HK-2 (cell line): ENCODE measurements at regions not wholly inside any gene's neighbourhood (a gene's known extent, or its start where the extent isn't known, plus 50 kb on each side); places are given as distances from the start of the nearest gene placed in this dataset.
"Not testable (repeated sequence)": the region's sequence is repeated elsewhere in the genome, so short reads cannot be mapped to it uniquely, and the experiment has no call there.

Experiments used
- DNase-seq: peaks from one replicate; pipeline ENCODE4 v3.0.0-alpha.2; 2018; ENCODE audit not compliant: unreplicated experiment

DNA sequence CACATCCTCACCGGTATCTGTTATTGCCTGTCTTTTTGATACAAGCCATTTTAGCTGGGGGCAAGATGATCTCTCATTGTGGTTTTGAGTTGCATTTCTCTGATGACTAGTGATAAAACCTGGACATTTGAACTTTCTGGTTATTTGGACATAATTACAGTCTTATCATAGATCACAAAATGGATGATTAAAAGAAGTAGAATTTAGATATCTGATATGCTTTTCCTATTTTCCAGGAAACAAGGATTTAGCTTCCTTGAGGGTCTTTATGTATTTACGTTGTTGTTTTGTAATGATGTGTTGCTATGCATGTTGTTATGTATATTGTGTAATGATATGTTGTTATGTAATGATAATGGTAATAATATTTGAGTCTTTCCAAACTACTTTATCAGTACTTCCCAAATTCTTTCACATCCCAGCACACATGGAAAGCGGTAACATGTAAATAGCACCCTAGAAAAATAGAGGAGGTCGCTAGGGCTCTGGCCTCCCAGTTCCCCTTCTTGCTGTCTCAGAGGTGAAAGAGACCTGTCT is 53.8 kb downstream of the GJD2 start:
- DNase-seq = no peak

DNA sequence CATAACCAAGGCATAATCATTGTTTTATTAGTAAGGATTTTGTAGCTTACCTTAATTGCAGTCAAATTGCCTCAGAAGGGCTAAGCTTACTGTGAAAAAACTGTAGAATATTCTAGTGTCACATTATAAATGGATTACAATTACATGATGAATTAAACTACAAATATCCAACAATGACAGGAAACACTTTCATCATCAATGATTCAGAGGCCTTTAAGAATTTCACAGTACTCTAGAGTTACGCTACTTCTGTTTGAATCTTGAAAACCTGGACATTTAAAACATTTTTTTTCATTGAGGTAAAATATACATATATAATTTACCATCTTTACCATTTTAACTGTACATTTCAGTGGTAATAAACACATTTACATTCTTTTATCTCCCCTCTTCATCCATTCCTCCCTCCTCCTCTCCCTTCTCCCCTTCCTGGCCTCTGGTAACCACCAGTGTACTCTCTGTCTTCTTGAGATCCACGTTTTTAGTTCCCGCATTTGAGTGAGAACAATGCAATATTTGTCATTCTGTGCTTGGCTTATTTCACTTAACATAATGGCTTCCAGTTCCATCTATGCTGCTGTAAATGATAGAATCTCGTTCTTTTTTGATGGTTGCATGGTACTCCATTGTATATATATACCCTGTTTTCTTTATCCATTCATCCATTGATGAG is 54.7 kb downstream of the GJD2 start:
- no peak for DNase-seq

DNA sequence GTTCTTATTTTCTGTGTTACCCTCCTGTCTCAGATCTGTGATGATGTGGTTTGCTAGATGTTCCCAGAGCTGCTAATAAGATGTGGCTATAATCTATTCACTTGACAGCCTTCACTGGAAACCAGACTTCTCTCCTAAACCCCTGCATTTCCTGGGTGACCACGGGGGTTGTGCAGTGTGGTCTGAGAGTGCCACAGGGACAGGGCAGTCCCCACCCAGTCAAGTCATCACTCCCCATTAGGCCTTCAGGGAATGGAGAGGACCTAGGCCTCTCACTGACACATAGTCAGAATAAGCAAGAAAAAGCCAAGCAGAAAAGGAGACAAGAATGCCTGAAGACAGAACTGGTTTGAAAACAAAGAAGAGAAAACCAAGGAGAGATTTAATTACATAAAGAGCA is 58.3 kb downstream of the GJD2 start:
- no peak for DNase-seq

DNA sequence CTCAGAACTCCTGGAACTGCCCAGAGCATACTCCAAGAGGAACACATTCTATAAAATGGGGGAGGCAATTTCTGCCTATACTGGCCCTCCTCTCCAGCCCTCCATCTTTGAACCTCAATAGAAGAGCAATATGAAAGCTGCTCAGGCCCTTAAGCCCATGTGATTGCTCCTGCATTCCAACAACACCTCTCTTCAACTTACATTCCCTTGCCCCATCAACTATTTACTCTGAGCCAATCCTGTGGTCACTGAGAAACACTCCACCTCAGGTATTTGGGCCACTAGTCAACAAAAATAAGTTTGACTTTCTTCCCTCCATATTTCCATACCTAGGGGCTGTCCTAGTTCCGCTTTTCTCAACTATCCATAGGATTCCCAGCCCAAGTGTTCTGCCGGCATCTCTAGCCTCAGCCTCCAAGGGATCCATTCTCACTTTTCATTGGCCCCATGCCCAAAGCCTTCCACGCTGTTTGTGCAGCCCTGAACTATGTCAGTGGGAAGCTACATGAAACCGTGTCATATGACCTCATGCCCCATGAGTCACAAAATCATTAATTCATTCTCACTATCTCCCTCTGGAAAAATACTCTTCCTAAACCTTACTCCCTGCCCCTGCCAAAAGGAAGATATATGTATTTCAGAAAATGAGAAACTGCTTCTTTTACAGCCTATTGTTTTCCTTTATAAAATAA is 61.6 kb downstream of the GJD2 start:
- no peak for DNase-seq

DNA sequence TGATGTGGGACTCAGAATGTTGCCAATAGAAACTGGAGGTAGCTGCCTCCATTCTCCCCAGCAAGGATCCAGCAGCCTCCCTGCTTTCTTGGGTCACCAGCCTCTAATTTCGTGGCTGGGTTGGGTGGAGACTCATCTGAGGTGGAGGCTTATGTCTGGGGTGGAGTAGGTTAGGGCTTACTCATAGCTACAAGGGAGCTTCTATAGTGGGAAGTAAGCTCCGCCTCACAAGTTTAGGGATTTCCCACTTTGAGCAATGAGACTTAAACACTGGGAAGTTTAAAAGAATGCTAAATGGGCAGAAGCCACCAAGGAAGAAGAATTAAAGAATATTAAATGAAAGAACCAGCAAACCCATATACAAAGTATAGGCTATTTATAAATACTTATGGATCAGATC is 63.8 kb downstream of the GJD2 start:
- no peak for DNase-seq

DNA sequence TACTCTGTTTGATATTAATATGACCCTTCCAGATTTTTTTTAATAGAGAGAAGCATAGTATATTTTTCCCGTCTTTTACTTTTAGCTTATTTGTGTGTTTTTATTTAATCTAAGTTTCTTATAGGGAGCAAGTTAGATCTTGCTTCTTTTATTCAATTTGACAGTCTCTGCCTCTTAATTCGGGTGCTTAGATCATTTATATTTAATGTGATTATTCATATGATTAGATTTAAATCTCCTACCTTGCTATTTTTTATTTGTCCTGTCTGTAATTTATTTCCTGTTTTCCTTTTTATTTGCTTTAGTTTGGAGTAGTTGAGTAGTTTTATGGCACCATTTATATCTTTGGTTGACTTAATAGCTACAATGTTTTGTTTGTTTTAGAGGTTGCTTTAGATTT is 66.1 kb downstream of the GJD2 start:
- DNase-seq = no peak

DNA sequence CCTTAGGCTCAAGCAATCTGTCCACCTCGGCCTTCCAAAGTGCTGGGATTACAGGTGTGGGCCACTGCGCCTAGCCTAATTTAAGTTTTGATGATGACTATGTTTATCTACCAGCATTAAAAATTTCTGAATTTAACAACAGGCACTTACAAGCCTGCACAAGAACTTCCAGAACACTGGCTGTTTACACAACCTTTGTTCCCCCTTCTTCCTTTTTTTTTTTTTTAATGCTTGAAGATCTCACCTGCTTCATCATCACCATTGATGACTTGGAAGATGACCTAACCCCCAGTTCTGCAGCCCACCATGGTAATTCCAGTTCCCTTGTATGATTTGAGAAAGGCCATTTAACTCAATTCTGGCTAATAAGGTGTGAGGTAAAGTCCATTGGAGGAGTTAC is 70.4 kb downstream of the GJD2 start:
- no peak for DNase-seq

DNA sequence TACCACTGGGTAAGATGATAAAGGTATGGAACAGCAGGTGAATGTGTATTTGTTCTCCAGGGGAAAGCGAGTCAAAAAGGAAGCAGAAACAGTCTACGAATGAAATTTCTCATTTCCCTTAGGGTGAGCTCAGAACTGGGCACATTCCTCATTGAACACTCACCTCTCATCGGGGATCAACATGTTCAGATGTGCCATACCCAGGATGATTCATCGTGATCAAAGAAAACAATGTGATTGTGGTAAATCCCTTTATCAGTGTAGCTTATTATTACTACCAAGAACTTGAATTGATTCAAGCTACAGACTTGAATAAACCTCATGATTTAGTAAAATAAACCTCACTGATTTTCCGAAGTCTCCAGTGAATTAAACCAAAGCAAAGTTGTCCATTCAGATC is 72.1 kb downstream of the GJD2 start:
- no peak for DNase-seq

DNA sequence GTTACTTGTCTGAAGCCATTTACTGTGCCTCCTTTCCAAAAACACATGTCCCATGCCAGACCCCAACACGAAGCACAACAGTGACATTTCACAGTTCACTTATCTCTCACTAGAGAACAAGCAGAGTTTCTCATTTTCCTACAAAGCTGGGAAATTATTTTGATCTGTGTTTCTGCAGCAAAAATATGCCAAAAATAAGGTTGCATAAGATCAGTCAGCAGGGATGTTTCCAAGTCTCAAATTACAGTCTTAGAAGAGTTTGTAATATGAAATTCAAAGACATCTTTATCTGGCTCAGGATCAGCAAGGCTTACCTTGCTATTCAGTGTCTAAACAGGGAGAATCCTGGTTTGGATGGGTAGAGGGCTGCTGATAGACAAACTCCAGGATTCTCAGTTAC is 75.5 kb downstream of the GJD2 start:
- no peak for DNase-seq

DNA sequence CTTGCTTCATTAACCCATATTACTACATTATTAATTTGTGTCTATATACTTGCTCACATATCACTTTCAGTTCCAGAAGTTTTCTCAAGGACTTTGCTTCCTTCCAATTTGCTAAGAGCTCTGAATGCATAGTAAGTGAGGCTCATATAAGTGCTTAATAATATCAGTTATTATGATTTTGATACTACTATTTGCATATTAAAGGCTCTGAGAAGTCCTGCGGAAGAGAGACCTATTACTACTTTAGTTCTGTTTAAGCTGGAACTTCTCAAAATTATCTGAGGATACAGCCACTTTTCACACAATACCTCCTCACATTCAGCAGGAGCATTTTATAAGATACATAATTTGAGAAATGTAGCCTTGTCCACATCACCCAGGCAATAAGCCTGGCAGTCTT is 81.6 kb downstream of the GJD2 start:
- no peak for DNase-seq

DNA sequence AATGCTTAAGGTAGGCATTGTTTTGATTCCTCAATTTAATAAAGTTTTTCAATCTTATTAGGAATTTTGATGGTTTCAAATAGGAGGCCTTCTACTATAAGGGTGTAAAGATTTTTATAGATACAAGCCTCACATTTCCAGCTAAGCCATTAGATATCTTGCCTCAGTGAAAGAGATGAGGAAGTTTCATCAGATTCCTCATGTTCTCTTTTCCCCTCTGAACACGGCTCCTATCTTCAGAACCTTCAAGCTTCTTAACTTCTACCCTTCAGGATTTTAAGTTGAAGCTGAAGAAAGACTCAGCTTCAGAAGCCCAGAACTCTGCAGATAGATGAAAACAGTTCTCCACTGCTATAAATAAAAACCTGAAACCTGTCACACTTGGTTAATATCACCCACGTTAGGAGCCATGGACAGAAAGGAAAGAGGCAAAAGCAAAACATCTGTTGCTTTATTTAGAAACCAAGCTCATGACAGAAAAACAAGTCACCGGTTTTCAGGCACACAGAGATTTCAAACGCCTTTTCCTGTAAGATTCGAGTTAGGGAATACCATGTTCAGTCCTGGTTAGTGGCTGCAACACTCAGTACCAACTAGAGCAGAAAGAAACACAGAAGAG is 82.2 kb upstream of the GOLGA8B start:
- DNase-seq = no peak

DNA sequence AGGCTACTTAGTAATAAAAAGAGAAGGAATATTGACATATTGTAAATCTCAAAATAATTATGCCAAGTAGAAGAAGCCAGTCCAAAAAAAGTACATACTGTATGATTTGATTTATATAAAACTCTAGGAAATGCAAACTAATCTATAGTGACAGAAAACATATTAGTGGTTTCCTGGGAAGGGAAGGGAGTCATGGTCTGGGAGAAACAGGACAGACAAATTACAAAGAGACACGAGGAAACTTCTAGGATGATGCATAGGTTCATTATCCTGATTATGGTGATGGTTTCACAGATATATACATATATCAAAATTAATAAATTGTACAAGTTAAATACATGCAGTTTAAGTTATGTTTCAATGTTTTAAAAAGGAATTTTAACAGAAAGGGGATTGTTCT is 81.0 kb upstream of the GOLGA8B start:
- DNase-seq = no peak

DNA sequence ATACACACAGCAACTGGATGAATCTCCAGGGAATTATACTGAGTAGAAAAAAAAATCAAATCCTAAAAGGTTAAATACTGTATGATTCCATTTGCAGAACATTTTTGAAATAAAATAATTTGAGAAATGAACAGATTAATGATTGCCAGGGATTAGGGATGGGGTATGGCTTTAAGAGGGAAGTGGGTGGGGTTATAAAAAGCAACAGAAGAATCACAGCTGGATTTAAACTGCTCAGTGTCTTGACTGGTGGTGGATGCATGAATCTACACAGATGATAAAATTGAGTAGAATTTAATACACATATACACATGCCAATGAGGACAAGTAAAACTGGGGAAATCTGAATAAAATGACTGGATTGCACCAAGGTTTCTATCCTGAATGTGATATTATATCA is 79.7 kb upstream of the GOLGA8B start:
- DNase-seq = no peak

DNA sequence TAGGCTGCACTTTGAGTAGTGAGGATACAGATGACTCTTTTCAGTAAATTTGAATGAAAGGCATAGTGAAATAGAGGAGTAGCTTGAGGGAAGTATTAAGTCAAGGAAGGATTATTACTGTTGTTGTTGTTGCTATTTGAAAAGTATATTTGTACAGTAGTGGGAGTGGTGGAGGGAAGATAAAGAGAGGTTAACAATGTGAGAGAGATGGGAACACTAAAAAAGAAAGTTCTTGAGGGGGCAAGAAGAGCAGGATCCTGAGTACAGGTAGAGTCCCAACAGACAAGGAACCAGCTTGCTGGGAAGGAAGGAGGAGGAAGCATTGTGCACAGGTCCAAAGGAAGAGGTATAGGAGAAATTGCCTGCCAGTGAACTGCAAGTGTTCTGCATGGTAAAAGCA is 75.6 kb upstream of the GOLGA8B start:
- DNase-seq = no peak

DNA sequence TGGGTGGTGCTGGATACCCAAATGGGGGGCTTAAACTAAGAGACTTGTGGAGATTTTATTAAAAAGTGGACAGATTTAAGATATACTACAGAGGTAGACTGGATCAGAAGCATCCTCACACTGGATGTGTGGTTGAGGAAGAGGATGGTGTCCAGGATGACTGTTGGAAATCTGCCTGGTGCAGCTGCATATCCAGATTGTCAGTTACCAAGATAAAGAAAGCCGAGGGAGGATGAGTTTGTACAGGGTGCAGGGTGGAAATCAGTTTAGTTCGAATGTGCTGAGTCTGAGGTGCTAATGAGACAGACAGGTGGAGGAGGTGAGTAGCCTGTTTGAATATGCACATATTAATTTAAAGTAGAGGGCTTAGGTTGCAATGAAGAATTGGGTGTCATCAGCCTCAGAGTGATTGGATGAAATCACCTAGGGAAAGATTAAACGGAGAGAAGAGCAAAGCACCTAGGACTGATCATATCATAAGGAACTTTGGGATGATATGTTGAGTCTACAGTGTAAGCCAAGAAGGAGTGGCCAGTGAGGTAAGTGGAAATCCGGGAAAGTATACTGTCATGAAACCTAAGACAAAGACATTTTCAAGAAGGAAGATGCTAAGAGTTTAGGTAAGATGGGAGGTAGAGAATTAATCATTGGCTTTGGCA is 74.1 kb upstream of the GOLGA8B start:
- DNase-seq = no peak

DNA sequence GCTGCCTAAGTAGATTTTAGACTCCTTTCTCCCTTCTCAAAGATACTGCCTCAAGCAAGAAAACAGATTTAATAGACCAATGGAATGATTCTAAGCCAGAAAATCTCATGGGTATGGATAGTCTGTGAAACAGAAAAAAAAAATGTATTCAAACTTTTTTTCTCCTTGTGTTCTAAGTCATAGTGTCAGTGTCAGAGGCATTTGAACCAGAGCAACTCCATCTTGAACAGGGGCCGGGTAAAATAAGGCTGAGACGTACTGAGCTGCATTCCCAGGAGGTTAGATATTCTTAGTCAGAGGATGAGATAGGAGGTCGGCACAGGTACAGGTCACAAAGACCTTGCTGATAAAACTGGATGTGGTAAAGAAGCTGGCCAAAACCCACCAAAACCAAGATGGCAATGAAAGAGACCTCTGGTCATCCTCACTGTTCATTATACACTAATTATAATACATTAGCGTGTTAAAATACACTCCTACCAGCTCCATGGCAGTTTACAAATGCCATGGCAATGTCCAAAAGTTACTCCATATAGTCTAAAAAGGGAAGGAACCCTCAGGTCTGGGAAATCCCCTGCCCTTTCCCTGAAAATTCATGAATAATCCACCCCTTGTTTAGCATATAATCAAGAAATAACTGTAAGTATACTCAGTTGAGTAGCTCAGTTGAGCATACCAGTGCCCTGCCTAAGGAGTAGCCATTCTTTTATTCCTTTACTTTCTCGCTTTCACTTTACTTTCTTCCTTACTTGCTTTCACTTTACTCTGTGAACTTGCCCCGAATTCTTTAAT is 72.8 kb upstream of the GOLGA8B start:
- no peak for DNase-seq

DNA sequence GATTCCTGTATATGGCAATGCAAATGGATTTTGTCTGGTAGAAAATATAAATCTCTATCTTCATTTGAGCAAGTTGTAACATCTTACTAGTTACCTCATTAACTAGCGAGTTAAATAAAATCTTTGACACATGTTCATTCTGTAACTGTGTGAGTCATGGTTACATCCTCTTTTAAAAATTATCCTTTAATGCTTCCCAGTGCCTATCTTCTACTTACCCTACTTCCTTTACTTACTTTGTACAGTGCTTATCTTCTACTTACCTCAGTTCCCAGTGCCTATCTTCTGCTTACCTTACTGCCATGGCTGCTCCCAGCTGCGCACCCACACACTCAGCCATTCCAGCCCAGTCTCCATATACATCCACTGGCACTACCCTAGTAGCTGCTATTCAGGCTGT is 71.9 kb upstream of the GOLGA8B start:
- no peak for DNase-seq

DNA sequence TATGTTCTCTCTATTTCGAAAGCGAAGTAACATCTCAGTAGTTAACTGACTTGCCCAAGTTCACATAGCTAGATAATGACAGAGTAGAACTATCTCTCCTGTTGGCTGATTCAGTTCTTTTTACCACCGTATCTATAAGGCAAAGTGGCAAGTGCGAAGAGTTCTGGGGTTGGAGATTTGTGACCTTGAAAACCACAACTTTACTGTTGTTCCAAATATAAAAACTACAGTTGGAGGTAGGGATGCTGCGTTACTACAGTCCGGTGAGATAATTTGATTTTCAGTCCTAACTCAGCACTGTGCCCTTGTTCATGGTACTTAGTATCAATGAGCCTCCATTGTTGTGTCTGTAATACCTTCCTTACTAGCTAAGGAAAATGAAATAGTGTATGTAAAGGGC is 71.2 kb upstream of the GOLGA8B start:
- no peak for DNase-seq

DNA sequence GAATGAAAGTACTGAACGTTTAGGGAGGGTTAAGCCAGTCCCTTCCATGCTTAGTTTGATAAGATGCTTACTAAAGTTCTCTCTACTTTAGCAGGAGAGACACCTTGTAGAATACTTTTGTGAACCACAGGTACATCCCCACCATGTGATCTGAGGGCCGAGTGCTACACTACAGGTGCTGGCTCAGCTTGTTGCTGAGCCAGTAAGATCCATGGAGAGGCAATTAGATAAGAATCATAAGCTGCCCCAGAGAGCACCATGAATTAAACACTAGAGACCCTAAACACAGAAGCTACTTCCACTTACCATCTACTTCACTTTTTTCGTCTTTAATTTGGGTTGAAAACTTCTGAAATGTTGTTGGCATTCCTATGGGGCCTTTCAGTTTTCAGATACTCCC is 70.5 kb upstream of the GOLGA8B start:
- no peak for DNase-seq

DNA sequence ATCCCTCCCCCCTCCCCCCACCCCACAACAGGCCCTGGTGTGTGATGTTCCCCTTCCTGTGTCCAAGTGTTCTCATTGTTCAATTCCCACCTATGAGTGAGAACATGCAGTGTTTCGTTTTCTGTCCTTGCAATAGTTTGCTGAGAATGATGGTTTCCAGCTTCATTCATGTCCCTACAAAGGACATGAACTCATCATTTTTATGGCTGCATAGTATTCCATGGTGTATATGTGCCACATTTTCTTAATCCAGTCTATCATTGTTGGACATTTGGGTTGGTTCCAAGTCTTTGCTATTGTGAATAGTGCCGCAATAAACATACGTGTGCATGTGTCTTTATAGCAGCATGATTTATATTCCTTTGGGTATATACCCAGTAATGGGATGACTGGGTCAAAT is 69.9 kb upstream of the GOLGA8B start:
- DNase-seq = not testable (repeated sequence)

DNA sequence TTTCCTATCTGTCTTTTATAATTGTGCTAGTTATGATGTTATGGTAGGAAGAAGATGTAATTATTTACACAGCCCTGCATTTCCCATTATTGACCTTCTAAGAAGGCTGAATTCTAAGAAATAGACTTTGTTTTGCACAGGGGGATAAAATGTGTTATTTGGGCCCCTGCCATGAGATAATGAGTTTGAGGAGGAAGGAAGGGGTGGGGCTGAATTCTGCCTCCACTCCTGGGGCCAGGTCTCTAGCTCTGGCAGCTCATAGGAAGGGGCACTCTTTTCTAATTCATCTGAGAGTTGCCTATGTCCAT is 69.2 kb upstream of the GOLGA8B start:
- no peak for DNase-seq
